NCI-H82 treated with DMSO at 0.1 percent for 48 hours (cell line): ENCODE measurements at regions not wholly inside any gene's neighbourhood (a gene's known extent, or its start where the extent isn't known, plus 50 kb on each side); places are given as distances from the start of the nearest gene placed in this dataset.

Source experiments
- DNase-seq: peaks from one replicate; lab custom pipeline; 2025; ENCODE audit not compliant: unreplicated experiment; lab: John Stamatoyannopoulos, UW

DNA sequence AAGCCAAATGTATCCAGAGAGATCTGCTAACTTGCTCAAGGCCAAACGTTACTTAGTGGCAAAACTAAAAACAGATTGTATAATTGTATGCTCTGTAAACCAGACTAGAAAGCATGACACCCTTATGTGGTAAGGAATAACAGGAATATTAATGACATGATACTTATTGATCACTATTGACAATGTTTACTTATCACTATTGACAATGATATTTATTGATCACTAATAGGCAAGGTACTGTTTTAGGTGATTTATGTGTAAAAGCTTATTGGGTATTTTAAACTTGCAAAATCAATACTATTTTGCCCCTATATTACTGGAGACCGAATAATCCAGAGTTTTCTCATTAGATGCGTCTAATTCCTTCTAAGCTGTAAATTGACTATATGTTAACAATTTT is 985.1 kb downstream of the CDH11 start:
- DNase-seq = no peak

DNA sequence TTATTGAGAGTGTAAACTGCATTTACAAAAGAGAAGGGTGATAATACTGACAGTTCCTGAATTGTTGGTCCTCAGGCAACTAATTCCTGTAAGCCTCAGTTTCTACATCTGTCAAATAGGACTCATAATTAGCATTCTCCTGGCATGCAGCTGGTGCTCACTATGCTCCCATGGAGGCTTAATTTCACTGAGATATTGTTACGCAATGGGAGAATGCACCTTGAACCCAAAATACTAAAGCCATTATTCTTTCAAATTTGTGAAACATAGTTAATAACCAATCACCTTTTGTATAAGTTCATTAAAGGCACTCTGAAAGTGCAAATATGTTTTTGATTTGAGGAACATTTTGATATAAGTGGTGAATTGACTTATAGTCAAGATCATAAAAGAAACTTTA is 985.5 kb downstream of the CDH11 start:
- no peak for DNase-seq

DNA sequence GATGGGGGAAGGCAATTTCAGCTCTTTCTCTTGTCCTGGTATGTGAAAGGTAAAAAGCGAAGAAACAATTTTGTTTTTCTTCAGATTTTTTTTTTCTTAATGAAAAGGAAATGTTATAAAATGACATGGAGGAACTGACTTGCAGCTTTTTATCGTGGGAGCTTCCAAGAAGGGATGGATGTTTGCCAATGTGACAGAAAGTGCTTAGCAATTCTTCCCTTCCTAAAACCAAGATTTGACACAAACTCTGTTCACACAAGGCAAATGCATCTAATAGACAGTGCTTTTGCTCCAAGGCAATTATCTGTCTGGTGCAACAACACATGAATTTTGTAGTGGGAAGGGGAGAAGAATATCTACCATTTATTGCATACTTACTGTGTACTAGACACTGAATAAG is 988.5 kb downstream of the CDH11 start:
- DNase-seq = no peak

DNA sequence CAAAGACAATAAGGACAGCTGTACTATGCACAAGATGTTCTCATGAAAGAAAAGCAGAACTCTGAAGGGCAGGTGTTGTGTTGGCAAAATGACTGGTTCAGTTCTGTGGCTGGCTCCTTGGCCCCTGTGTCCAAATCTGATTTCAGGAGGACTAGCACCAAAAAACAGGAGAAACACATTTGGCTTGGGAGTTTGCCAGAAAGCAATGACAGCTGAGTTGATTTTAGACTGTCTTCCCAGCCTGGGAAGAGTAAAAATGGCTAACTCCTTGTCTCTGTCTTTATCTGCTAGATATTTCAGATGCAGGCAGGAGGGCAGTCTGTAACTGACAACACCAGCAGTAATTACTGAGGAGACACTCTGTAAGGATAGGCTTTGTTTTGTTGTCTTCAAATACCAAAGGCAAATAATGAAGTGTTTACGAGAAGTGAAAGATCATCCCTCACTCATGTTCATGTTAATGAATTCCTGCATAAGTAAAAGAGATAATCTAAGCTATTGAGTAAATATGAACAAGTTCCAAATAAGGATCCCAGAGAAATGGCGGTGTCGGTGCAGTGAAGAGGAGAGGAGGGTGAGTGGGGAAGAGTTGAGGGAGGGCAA is 989.0 kb downstream of the CDH11 start:
- DNase-seq = no peak

DNA sequence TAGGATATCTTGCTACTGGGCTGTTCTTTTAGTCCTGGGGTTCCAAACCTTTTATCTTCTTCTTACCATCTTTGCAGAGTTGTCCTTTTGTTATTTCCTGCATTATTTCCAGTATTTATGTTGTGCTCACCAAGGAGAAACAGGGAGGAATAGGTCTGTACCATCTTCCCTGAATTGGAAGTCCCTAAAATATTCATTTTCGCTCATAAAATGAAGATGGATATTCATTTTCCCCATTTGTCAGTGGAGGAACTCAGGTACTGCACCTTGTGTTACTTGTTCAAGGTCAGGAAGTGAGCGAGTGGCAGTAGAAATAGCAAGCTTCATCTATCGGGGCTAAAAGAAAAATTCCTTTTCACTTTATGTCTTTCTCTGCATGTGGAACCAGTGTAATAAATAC is 989.7 kb downstream of the CDH11 start:
- no peak for DNase-seq

DNA sequence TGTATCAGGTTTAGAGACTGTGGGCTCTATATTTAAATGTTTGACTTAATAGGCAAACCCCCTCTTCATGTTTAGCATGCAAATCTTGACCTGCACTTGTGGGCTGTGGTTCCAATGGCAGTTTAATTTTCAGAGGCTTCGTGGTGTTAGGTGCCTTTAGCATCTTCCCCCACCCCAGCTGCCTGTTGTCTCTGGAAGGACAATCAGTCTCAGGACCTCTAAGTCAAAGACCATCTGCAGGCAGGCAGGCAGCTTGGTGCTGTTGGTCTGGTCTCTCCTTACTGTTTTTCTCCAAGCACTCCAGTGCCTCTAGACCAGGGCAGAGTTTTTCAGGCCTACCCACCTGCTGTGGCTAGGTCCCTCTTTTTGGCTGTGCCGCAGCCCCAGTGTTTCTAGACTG is 990.4 kb downstream of the CDH11 start:
- no peak for DNase-seq

DNA sequence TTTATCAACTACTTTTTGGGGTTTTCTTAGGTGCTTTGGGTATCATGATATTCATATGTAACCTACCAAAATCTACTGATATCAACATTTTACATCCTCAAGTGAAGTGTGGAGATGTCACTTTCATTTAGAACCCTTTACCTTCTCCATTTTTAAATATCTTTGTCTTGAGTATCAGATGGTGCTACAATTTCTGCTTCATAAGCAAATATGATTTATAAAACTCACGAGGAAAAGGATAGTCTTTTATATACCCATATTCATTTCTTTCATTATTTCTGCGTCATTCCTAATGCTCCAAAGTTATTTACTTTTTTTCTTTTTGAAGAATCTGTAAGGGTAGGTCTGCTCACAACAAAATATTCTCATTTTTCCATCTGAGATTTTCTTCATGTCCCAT is 991.7 kb downstream of the CDH11 start:
- DNase-seq = no peak

DNA sequence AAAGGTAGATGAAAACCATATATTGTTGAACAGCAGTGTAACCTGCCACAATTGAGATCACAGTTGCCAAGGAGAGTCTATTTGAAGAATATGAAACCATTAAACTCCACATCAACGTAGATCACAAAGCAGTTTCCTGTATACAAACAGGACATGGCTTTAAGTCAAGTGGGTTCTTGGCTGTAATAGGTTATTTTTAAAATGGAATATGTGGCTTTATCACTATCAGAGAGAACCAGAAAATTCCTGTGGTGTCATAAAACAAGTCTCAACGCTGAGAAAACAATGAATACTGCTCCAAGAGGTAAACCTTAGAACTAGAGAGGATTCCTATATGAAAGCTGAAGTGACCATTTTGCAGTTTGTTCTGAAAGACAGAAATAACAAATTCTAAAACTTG is 999.7 kb downstream of the CDH11 start:
- no peak for DNase-seq

DNA sequence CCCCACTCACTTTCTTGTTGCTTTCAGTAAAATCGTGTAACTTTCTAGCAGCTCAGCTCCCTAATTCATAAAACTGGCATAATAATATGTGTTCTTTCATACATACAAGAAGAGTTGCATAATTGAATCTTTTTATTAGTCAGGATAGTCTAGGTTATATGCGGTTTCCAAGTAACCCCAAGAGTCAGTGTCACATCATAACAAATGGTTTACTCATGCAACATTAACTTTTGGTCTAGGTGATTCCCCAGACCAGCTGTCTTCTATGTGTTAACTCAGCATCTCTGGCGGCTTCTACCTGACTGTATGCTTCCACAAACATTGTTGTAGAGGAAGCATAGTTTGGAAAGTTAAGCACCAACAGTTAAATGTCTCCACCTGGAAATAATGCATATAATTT is 1000.4 kb downstream of the CDH11 start:
- no peak for DNase-seq

DNA sequence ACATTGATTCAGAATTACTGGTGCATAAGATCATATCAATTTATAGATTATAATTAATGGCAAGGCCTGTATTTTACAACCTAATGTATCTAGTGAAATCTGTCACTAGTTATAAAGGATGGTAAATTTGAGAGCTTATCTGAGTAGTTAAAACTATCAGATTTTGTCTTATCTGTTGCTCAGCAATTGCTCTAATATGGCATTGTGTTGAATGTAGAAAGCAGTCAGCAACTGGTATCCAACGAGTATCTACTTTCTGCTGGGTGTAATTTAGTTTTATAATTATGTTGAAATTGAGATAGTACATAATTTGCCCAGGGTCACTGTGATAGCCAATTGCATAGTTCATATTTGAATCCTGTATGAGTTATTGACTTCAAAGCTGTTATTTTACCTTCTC is 1005.7 kb downstream of the CDH11 start:
- no peak for DNase-seq

DNA sequence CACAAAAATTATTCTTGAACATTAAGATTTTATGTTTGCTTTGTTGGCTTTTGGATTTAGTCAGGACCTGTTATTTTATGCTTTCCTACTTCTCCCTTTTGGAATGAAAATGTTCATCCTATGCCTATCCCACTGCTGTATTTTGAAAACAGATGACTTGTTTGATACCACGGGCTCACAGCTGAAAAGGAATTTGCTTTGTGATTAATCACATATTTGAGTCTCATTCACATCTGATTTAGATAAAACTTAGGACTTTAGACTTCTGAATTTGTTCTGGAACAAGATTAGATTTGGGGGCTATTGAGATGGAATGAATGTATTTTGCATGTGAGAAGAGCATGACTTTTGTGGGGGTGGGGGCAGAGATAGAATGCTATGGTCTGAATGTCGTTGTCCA is 1012.6 kb downstream of the CDH11 start:
- DNase-seq = no peak

DNA sequence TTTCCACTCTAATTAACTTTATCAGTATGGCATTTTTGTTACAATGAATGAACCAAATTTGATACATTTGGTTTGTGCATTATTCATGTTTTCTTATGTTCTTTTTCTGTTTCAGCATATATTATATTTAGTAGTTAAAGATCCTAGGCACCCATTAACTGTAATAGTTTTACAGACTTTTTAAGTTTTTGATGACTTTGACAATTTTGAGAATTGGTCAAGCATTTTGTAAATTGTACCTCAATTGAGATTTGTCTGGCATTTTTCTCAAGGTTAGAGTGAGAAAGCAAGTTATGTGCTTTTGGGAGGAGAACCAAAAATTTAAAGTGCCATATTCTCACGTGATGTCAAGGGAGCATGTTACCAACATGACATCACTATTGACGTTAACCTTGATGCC is 1019.2 kb downstream of the CDH11 start:
- no peak for DNase-seq

DNA sequence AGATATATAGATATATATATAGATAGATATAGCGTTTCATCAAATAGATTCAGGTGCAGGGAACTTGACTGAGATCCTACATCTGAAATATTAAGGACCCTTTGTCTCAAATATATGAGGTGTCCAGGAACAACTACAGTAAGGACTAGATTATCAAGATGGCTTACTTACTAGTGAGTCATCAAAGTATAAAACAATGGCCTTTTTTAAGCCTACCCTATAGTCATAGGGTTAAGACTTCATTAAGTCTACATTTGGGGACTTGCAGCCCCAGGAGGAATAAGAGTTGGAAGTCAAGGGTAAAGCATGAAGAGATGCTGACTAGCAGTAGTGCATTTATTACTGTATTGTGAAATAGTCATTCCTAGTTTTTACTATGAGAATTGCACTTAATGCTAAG is 1023.4 kb downstream of the CDH11 start:
- DNase-seq = no peak

DNA sequence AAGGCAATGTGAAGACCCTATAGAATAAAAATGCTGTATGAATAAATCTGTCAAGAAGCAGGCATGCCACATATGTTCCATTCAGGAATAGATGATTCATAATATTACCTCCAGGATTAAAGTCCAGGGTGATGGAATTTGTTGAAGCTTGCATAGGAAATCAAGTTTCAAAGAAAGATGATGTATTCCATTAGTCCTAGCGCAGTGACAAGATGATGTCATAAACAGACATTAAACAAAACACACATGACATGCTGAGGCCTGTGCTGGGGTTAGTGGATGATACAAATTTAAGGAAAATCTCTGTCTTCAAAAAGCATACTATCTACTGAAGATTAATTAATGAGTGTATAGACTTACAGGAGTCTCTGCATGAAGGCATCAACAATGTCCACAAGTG is 1025.2 kb downstream of the CDH11 start:
- no peak for DNase-seq

DNA sequence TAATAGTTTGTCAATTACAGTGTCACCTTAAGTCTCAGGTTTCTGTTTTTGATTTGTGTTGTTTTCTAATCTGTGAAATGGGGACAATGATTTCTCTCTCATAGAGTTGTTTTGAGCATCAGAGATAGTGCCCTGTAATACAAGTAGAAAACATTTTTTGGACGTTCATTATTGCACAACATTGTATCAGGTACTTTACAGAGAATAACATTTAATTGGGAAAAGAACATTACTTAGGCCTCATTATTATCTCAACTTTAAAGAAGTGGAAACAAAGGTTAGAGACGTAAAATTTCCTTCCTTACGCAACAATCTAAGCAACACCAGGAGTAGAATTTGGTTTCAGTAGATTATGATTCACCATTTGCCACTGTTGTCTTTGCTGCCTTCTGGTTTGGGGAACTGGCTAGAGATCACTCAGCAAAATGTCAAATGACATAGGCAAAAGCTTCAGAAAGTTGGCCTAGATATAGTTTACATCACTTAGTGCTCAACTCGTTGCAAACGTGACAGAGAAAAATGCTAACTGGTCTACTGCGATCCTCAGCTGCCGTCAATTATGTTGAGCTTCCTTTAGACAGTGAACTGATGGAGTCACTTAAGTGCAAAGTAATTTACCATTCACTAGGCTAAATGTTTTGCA is 1026.8 kb downstream of the CDH11 start:
- DNase-seq = no peak

DNA sequence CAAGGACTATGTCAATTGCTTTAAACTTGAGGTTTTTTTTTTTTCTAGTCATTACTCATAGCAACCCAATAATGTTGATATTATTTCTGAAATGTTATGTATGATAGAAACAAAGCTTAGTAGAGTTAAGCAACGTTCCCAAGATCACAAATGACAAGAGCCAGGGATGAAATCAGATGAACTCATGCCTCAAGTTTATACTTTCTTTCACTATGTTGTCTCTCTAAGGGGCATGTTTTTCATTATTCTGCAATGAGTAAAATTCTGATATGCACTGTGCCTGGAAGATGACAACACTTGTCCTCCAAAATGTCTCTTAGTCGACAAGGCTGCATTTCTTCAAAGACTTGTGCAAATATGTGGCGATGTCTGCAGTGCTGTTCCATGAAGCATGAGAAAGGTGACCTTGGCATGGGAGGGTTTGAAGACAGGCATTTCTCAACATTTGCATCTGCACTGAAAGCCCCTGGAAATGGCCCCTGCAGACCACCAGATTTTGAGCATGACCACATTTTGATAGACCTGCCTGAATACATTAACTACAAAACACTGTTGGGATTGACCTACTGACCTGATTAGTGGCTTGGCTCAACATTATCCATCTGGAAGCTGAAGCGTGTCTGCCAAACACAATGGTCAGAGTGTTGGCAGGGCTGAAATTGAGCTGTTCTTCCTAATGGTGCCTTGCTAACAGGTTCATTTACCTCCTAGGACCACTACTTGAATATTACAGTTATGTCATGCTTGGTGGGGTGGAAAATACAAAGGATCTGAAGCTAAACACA is 1027.5 kb downstream of the CDH11 start:
- no peak for DNase-seq

DNA sequence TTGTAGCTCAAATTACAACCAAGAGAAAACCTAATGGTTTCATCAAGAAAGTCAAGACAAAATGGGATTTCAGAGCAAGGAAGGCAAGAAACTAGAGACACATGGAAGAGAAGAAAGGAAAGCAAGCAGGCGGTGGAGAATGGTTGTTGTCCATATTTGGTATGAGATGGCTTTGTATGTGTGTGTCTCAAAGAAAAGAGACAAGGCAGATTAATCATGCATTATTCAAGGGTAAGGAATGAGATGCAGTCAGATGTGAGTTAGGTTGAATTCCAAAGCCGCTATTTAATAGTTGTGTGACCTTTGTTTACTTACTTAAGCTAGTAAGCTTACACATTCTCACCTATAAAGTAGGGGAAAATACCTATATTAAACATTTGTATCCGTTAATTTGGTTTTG is 1029.6 kb downstream of the CDH11 start:
- DNase-seq = no peak

DNA sequence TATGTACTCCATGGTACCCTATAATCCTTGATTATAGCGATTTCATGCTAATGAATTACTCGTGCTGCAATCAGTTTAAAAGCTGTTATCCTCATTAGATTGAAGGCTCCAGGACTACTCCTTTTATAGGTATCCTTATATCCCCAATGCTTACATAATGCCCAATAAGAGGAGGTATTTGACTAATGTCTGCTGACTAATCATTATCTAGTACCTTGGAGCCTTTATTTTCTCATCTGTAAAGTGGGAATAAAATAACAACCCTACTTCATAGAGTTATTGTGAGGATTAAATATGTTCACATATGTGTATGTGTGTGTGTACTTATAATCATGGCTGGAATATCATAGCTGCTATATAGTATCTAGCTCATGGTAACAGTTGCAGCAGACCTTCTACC is 1031.5 kb downstream of the CDH11 start:
- no peak for DNase-seq

DNA sequence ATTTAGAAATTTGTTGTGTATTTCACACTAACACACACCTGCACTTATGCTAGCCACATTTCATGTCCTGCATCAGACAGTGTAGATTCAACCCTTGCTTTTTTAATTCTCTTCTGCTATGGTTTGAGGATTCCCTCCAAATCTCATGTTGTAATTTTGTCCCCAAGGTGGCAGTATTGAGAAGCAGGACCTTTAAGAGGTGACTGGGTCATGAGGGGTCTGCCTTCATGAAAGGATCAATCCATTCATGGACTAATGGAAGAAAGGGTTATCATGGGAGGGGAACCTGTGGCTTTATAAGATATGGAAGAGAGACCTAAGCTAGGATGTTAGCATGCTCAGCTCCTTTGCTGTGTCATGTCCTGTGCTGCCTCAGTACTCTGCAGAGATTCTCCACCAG is 1032.2 kb downstream of the CDH11 start:
- no peak for DNase-seq

DNA sequence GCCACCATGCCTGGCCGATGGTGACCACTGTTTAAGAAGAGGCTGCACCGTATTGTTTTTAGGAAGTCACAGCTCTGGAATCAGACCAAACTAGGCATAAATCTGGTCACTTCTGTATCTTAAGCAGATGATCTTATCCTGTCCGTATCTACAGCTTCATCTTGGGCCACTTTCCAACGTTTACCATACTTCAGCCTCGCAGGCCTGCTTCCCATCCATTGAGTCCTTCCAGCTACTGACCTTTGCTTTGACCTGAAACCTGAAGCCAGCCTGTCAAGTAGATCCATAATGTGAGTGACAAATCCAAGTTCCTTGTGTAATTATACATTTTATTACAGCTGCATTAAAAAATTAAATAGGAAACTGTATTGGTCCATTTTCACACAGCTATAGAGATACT is 1033.0 kb downstream of the CDH11 start:
- no peak for DNase-seq

DNA sequence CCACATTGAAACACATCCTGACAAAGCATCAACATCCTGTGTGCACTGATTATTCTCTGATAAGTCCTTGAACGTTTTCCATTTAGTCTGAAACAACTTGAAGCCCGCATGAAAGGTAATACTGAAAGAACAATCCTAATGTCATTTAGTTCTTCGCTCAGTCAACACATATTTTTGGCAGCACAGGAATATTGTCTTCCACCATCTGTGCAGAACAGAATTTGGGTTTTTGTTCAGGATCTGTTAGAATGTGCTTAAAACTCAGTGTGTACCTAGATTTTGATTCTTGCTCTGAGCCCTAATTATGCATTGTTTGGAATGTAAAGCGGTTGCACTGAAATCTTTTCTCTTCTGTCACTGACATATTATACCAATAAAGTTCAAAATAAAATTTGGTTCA is 1036.6 kb downstream of the CDH11 start:
- DNase-seq = no peak

DNA sequence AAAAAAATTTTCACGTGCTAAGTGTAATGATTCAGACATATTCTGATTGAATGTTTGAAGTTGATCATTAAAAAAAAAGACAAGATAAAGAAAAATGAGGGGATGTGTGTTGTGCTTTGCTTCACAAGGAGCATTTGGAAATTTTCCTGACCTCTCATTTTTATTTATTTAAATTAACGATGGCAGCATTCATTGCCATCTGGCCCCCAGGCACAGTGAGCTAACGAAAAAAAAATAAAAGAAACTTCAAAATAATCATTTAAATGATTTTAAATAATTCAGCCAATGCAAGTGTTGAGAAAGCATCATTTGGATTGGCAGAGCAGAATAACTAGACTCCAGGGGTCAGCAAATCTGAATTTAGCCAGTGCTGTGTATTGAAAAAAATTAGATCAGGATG is 1037.2 kb downstream of the CDH11 start:
- no peak for DNase-seq
